Fibroblast of skin of right biceps (primary cell): ENCODE measurements at regions not wholly inside any gene's neighbourhood (a gene's known extent, or its start where the extent isn't known, plus 50 kb on each side); places are given as distances from the start of the nearest gene placed in this dataset.
A peak's percentile ranks its signal among the peaks of the same experiment; 100 is the strongest.
"Not testable (repeated sequence)": the region's sequence is repeated elsewhere in the genome, so short reads cannot be mapped to it uniquely, and the experiment has no call there.

Experiments
- DNase-seq: peaks from one replicate; pipeline ENCODE4 v3.0.0-alpha.2; 2013

DNA sequence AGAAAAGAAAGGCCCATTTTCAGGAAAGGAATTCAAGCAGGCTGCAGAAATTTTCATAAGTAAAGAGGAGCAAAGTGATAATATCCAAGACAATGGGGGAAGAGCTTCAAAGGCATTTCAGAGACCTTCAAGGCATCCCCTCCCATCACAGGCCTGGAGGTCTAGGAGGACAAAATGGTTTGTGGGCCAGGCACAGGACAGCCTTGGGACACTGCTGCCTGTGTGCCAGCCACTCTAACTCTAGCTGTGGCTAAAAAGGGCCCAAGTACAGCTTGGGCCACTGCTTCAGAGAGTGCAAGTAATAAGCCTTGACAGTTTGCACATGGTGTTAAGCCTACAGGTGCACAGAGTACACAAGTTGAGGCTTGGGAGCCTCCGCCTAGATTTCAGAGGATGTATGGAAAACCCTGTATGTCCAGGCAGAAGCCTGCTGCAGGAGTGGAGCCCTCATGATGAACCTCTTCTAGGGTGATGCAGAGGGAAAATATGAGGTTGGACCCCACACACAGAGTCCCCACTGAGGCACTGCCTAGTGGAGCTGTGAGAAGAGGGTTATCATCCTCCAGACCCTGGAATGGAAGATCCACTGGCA is 51.8 kb upstream of the ZSWIM5 start:
- no peak for DNase-seq

GRCh38 chr1:45259053-45259452 is 52.6 kb upstream of the ZSWIM5 start:
- DNase-seq = no peak

DNA sequence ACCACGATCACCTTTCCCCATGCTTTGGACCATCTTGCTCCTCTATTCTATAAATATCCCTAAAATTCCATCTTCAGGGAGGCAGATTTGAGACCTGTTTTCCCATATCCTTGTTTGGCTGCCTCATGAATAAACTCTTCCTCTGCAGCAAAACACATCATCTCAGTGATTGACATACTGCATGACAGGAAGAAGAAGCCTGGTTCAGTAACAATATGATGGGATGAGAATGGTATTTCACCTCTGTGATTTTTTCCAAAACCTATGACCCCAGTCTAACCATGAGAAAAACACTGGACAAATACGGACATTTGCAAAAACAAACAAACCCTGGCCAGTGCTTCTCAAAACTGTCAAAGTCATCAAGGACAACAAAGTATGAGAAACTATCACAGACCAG is 53.8 kb upstream of the ZSWIM5 start:
- no peak for DNase-seq

DNA sequence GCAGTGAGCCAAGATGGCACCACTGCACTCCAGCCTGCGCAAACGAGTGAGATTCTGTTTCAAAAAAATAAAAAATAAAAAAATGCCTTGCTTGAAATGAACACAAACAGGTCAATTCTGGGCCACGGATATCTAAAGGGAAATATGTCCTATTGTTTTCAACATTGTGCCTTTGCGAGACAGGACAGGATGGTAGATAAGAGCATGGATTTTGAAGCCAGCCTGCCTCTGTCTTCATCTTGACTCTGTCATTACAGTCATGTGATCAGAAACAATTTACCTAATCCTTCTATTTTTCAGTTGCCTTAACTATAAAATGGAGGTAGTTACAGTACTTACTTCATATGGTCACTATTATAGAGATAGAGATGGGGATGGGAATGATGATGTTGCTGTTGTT is 56.7 kb upstream of the ZSWIM5 start:
- DNase-seq = no peak

DNA sequence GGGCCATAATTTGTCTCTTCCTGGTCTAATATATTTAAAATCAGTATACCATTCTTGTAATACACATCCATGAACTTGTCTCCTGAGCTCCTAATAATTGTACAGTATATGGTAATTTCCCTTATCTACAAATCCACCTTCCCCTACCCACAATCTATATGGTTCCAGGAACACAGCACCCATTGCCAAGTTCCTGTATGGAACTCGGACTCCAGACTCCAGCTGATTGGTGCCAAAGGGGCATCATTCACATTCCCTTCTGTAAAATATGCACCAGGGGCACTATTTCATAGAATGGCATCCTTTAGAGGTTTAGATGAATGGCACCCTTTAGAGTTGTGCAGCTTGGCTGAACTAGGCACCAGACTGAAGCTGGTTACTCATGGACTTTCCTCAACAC is 58.8 kb upstream of the ZSWIM5 start:
- no peak for DNase-seq

DNA sequence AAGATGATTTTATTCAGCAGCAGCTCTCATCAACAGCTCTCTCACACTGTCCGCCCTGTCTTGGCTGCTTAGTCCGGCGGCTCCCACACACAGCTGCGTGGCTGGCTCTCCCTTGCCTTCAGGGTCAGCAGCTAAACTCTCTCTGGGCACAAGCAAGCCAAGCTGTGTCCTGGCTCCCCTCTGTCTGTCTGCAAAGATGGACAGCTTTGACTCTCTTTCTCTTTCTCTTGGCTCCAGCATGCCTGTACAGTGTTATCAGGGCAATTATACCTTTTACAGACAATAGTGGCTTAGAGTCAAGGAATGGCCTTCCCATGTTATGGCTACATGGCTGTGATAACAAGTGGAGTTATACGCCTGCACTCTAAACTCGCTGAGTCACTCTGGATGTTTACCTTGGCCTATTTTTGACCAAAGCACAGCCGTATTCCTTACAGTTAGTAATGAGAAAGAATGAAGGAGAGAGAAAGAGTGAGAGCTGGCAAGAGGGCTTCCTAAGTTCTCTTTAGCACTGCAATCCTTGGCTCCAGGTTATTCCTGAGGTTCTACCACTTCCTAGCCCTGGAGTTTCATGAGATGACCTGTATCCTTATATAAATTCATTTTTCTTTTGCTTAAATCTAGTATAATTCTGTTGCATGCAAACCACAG is 59.9 kb upstream of the ZSWIM5 start:
- DNase-seq = peak; percentile 58

- not testable (repeated sequence) for DNase-seq
These were observed 58.4 kb upstream of the HPDL start for GRCh38 chr1:45268310-45268709.

DNA sequence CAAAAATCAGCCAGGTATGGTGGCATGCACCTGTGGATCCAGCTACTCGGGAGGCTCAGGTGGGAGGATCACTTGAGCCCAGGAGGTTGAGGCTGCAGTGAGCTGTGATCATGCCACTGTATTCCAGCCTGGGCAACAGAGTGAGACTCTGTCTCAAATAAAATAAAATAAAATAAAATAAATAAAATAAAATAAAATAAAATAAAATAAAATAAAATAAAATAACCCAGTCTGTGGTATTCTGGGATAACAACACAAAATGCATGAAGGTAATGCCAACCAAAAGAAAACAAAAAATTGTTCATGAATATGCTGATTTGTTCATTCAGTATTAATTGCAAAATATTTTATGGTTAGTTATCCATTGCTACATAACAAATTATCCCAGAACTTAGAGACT is 54.4 kb upstream of the HPDL start:
- DNase-seq = not testable (repeated sequence)

GRCh38 chr1:45272913-45273371 is 53.8 kb upstream of the HPDL start:
- peak; percentile 54 for DNase-seq

- DNase-seq = no peak
These were observed 51.6 kb upstream of the HPDL start for GRCh38 chr1:45275054-45275453.
